ENCODE measurements at regions not wholly inside any gene's neighbourhood (a gene's known extent, or its start where the extent isn't known, plus 50 kb on each side); places are given as distances from the start of the nearest gene placed in this dataset.

DNA sequence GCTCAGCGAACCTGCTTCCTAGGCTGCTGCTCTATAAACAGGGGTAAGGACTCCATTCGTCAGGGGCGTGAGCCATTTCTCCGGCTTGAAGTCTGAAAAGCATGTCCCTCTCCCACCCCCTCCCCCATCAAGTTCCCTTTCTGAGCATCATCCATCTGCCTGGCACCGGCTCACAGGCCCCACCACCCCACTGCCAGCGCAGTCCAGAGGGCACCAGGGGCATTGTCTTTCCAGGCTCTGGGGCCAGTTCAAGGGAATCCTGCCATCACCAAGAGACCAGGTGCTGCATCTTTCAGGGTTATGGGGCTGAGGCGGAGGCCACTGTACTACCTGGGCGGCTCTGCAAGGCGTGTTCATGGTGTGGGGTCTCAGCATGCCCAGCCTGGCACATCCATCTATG is 64.7 kb upstream of the EDAR start:
- TF ChIP-seq ZNF133 (tag by site-specific recombination; IDR thresholded peaks at IDR 0.05) (no peak), REPIN1 (tag by site-specific recombination; IDR thresholded peaks at IDR 0.05; ENCODE audit: low read depth) (no peak), SP3 (tag by site-specific recombination; IDR thresholded peaks at IDR 0.05) (no peak), ZBTB17 (tag by site-specific recombination; IDR thresholded peaks at IDR 0.05) (no peak), ZNF175 (tag by site-specific recombination; IDR thresholded peaks at IDR 0.05) (no peak), BCL11A (tag by site-specific recombination; IDR thresholded peaks at IDR 0.05; ENCODE audit: low read depth) (no peak), ZNF561 (tag by site-specific recombination; IDR thresholded peaks at IDR 0.05; ENCODE audit: borderline replicate concordance) (no peak)
- TF ChIP-seq, protein P1, sequence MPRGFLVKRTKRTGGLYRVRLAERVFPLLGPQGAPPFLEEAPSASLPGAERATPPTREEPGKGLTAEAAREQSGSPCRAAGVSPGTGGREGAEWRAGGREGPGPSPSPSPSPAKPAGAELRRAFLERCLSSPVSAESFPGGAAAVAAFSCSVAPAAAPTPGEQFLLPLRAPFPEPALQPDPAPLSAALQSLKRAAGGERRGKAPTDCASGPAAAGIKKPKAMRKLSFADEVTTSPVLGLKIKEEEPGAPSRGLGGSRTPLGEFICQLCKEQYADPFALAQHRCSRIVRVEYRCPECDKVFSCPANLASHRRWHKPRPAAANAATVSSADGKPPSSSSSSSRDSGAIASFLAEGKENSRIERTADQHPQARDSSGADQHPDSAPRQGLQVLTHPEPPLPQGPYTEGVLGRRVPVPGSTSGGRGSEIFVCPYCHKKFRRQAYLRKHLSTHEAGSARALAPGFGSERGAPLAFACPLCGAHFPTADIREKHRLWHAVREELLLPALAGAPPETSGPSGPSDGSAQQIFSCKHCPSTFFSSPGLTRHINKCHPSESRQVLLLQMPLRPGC (tag by site-specific recombination; IDR thresholded peaks at IDR 0.05) = no peak
- TF ChIP-seq, protein P2, sequence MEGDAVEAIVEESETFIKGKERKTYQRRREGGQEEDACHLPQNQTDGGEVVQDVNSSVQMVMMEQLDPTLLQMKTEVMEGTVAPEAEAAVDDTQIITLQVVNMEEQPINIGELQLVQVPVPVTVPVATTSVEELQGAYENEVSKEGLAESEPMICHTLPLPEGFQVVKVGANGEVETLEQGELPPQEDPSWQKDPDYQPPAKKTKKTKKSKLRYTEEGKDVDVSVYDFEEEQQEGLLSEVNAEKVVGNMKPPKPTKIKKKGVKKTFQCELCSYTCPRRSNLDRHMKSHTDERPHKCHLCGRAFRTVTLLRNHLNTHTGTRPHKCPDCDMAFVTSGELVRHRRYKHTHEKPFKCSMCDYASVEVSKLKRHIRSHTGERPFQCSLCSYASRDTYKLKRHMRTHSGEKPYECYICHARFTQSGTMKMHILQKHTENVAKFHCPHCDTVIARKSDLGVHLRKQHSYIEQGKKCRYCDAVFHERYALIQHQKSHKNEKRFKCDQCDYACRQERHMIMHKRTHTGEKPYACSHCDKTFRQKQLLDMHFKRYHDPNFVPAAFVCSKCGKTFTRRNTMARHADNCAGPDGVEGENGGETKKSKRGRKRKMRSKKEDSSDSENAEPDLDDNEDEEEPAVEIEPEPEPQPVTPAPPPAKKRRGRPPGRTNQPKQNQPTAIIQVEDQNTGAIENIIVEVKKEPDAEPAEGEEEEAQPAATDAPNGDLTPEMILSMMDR (tag by site-specific recombination; IDR thresholded peaks at IDR 0.05) = no peak
- TF ChIP-seq, protein P3, sequence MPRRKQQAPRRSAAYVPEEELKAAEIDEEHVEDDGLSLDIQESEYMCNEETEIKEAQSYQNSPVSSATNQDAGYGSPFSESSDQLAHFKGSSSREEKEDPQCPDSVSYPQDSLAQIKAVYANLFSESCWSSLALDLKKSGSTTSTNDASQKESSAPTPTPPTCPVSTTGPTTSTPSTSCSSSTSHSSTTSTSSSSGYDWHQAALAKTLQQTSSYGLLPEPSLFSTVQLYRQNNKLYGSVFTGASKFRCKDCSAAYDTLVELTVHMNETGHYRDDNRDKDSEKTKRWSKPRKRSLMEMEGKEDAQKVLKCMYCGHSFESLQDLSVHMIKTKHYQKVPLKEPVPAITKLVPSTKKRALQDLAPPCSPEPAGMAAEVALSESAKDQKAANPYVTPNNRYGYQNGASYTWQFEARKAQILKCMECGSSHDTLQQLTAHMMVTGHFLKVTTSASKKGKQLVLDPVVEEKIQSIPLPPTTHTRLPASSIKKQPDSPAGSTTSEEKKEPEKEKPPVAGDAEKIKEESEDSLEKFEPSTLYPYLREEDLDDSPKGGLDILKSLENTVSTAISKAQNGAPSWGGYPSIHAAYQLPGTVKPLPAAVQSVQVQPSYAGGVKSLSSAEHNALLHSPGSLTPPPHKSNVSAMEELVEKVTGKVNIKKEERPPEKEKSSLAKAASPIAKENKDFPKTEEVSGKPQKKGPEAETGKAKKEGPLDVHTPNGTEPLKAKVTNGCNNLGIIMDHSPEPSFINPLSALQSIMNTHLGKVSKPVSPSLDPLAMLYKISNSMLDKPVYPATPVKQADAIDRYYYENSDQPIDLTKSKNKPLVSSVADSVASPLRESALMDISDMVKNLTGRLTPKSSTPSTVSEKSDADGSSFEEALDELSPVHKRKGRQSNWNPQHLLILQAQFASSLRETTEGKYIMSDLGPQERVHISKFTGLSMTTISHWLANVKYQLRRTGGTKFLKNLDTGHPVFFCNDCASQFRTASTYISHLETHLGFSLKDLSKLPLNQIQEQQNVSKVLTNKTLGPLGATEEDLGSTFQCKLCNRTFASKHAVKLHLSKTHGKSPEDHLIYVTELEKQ (tag by site-specific recombination; IDR thresholded peaks at IDR 0.05; ENCODE audit: borderline replicate concordance) = no peak
